Right lobe of liver (tissue), 6 donors: ENCODE measurements at regions not wholly inside any gene's neighbourhood (a gene's known extent, or its start where the extent isn't known, plus 50 kb on each side); places are given as distances from the start of the nearest gene placed in this dataset.

Experiments used
- ATAC-seq, 4 donors: fragments of 200-7000 bp; cut with Tn5 transposase; one replicate each; pipeline ENCODE4 v1.9.1; 2020; ENCODE audit warnings: mild to moderate bottlenecking in 4 of 4, moderate library complexity in 4 of 4
- DNase-seq, 3 donors: peaks; one replicate each; pipeline ENCODE4 v3.0.0-alpha.2; 2020
- H3K27ac ChIP-seq, 3 donors: fragments of 200-600 bp; one replicate each; pipeline ENCODE4 v1.8.0; 2022
- H3K27me3 ChIP-seq, 2 donors: fragments of 200-600 bp; one replicate each; pipeline ENCODE4 v1.8.0; 2022
- H3K36me3 ChIP-seq, 4 donors: fragments of 200-600 bp; sonication (generic) in 1 of 4; one replicate each; pipeline versions ENCODE4 v1.5.1 to v1.8.0; 2017 to 2022; ENCODE audit warnings: control low read depth in 1 of 4
- H3K4me1 ChIP-seq, 4 donors: fragments of 200-600 bp; sonication (generic) in 1 of 4; one replicate each; pipeline versions ENCODE4 v1.5.1 to v1.8.0; 2017 to 2022; ENCODE audit warnings: control low read depth in 1 of 4
- H3K4me3 ChIP-seq, 3 donors: fragments of 200-600 bp; one replicate each; pipeline ENCODE4 v1.8.0; 2022
- H3K9me3 ChIP-seq, 4 donors: fragments of 200-600 bp; sonication (generic) in 1 of 4; one replicate each; pipeline versions ENCODE4 v1.5.1 to v1.8.0; 2017 to 2022; ENCODE audit warnings: control low read depth in 1 of 4
- POLR2A ChIP-seq: fragments of 450-650 bp; IDR thresholded peaks from one replicate; pipeline ENCODE4 v1.6.1; 2017; ENCODE audit warnings: antibody characterized with exemption, mild to moderate bottlenecking
- WGBS: methylation state at CpG from one replicate; pipeline ENCODE4 v1.1.6; 2018; ENCODE audit warnings: low coverage, low lambda C conversion rate; ENCODE audit not compliant: insufficient coverage; ENCODE audit errors: missing lambda C conversion rate; 5-methylcytosine and 5-hydroxymethylcytosine counted together
- intact Hi-C, 2 donors: fragments of 100-400 bp; cut with DNase I; formaldehyde crosslinking; loops; one replicate each; pipeline versions ENCODE4 v1.11.2 to v1.14.1; 2022
- TF ChIP-seq, protein P1 (sequence below), 4 donors: fragments of 200-600 bp in 3 of 4; fragments of 450-650 bp in 1 of 4; IDR thresholded peaks; one replicate each; pipeline versions ENCODE4 v1.5.1 to v1.8.0; 2016 to 2022; ENCODE audit warnings: antibody characterized with exemption in 4 of 4, mild to moderate bottlenecking in 2 of 4
- donor health status: DM: no; HTN: yes; CAD: no.
- donor health status: DM: no; HTN: no; CAD: no.
- donor health status: DM: no; HTN: no; CAD: no.
- donor health status: DM: no; HTN: yes; CAD: no.
- donor health status: DM: no; HTN: yes; CAD: no.

DNA sequence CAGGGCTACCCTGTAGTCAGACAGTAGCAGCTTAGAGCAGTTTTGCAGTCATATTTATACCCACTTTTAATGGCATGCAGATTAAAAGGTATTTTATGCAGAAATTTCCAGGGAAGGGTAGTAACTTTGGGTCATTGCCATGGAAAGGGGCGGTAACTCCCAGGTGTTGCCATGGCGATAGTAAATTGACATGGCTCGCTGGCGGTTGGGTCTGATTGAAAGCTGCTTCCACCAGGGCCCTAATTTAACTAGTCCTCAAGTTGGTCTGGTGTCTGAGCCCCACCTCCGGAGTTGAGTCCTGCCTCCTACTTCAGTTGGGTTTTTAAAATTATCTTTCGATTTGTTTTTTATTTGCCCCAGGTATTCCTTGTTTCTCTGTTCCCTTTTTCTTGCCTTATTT lies 70.1 kb downstream of the NAA11 start:
- H3K9me3 ChIP-seq, result no peaks in the 10 kb centered on the region
- WGBS, result 43% methylated on average over 2 of the region's 6 CpGs
- no peak overlapping the region for H3K4me3 ChIP-seq
- no peaks in the 10 kb centered on the region for H3K27me3 ChIP-seq
- TF ChIP-seq, protein P1, sequence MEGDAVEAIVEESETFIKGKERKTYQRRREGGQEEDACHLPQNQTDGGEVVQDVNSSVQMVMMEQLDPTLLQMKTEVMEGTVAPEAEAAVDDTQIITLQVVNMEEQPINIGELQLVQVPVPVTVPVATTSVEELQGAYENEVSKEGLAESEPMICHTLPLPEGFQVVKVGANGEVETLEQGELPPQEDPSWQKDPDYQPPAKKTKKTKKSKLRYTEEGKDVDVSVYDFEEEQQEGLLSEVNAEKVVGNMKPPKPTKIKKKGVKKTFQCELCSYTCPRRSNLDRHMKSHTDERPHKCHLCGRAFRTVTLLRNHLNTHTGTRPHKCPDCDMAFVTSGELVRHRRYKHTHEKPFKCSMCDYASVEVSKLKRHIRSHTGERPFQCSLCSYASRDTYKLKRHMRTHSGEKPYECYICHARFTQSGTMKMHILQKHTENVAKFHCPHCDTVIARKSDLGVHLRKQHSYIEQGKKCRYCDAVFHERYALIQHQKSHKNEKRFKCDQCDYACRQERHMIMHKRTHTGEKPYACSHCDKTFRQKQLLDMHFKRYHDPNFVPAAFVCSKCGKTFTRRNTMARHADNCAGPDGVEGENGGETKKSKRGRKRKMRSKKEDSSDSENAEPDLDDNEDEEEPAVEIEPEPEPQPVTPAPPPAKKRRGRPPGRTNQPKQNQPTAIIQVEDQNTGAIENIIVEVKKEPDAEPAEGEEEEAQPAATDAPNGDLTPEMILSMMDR (IDR thresholded peaks at IDR 0.05), result no peak
- no peak for TF ChIP-seq POLR2A
- intact Hi-C loops, result no loop called here
- H3K4me1 ChIP-seq, result no peaks in the 10 kb centered on the region
- ATAC-seq (no peak), DNase-seq (no peak)
- no peak overlapping the region for H3K27ac ChIP-seq
- H3K36me3 ChIP-seq, result no peaks in the 10 kb centered on the region

DNA sequence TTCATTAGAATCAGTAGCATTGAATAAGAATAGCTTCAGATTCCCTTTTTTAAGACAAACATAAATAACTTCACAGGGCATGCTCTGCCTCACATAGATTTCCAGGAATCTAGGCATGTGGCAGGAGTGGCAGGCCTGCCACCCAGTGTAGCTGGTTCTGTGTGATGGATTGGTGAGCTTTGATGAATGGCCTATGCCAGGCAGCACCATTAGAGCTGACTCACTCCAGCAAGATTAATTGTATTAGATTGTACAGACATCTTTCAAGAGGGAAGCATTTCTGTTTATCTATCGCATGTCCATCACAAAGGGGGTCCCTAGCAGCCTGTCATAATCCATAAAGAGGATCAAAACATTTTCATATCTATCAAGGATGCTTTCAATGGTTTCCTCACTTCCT lies 71.9 kb downstream of the NAA11 start:
- H3K27ac ChIP-seq, result no peak overlapping the region
- no peaks in the 10 kb centered on the region for H3K36me3 ChIP-seq
- no peak overlapping the region for H3K4me3 ChIP-seq
- 38% methylated on average over 1 of the region's 1 CpG for WGBS
- H3K4me1 ChIP-seq, result no peaks in the 10 kb centered on the region
- H3K9me3 ChIP-seq, result no peaks in the 10 kb centered on the region
- DNase-seq, result no peak
- no peaks in the 10 kb centered on the region for H3K27me3 ChIP-seq
- intact Hi-C loops, result no loop called here
- TF ChIP-seq, protein P1 (IDR thresholded peaks at IDR 0.05), result no peak
- no peak for TF ChIP-seq POLR2A
- no peak for ATAC-seq

DNA sequence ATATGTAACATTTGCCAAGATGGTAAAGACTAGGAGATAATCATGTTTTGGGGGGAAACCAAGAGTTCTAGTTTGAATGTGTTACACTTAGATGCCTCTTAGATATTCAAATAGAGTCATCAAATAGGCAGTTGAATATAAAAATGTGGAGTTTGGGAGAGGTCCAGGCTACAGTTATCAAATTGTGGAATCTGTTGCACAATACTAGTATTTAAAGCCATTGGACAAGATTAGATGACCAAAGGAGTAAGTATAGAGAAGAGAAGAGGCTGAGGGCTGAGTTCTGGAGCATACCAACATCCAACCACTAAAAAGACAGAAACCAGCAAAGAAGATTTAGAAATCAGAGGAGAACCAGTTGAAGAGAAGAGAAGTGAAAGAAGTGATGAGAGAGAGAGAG lies 72.7 kb downstream of the NAA11 start:
- Histone ChIP-seq H3K4me1 (no peaks in the 10 kb centered on the region), H3K36me3 (no peaks in the 10 kb centered on the region), H3K27me3 (no peaks in the 10 kb centered on the region), H3K4me3 (no peak overlapping the region), H3K27ac (no peak overlapping the region), H3K9me3 (no peaks in the 10 kb centered on the region)
- intact Hi-C loops, result no loop called here
- no peak for TF ChIP-seq POLR2A
- TF ChIP-seq, protein P1 (IDR thresholded peaks at IDR 0.05), result no peak
- DNase-seq (no peak), ATAC-seq (no peak)

DNA sequence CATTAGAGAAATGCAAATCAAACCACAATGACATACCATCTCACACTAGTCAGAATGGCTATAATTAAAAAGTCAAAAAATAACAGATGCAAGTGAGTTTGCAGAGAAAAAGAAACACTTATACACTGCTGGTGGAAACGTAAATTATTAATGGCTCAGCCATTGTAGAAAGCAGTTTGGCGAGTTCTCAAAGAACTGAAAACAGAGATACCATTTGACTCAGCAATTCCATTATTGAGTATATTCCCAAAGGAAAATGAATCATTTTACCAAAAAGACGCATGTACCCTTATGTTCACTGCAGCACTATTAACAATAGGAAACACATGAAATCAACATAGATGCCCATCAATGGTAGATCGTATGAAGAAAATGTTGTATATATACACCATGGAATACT lies 75.0 kb downstream of the NAA11 start:
- ATAC-seq (no peak), DNase-seq (no peak)
- Histone ChIP-seq H3K27me3 (no peaks in the 10 kb centered on the region), H3K4me1 (no peaks in the 10 kb centered on the region), H3K27ac (no peak overlapping the region), H3K36me3 (no peaks in the 10 kb centered on the region), H3K9me3 (no peaks in the 10 kb centered on the region), H3K4me3 (no peak overlapping the region)
- TF ChIP-seq, protein P1 (IDR thresholded peaks at IDR 0.05), result no peak
- TF ChIP-seq POLR2A, result no peak
- WGBS, result 58% methylated on average over 4 of the region's 4 CpGs
- intact Hi-C loops, result no loop called here

DNA sequence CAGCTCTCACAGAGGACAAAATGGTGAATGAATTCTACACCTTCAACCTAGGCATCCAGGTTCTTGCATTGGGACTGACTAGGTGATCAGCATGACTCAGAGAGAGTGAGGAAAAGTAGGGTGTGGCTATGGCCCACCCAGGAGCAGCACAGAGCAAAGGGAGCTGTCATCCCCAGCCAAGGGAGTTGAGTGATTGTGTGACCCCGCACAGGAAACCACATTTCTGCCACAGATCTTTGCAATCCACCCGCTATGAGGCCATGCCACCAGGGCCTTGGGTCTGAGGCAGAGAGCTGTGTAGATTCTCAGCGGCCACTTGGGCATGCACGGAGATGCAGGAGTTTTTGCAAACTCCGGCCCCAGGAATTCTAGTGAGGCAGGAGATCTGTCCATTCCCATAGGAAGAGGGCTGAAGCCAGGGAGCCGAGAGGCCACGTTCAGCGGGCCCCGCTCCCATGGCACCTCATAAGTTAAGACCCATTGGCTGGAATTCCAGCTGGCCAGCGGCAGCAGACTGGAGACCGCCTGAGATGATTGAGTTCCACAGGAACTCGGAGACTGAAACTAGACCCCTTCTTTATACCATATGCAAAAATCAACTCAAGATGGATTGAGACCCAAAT lies 75.9 kb downstream of the NAA11 start:
- no peak for TF ChIP-seq POLR2A
- TF ChIP-seq, protein P1 (IDR thresholded peaks at IDR 0.05), result no peak

More for the DNA sequence above, 75.9 kb downstream of the NAA11 start:
- no peak for ATAC-seq
- no peaks in the 10 kb centered on the region for H3K27me3 ChIP-seq
- no peak overlapping the region for H3K4me3 ChIP-seq
- H3K9me3 ChIP-seq, result no peaks in the 10 kb centered on the region
- intact Hi-C loops, result no loop called here
- H3K27ac ChIP-seq, result no peak overlapping the region
- no peak for DNase-seq
- H3K36me3 ChIP-seq, result no peaks in the 10 kb centered on the region
- H3K4me1 ChIP-seq, result no peaks in the 10 kb centered on the region
- 49% methylated on average over 3 of the region's 12 CpGs for WGBS
